Liver (tissue), 8 donors: ENCODE measurements at regions not wholly inside any gene's neighbourhood (a gene's known extent, or its start where the extent isn't known, plus 50 kb on each side); places are given as distances from the start of the nearest gene placed in this dataset.

Experiments
- DNase-seq: peaks from one replicate; pipeline ENCODE4 v3.0.0-alpha.2; 2017; ENCODE audit warnings: low spot score
- H3K27ac ChIP-seq, 2 donors: one replicate each; pipeline ENCODE4 v1.7.0; 2013; ENCODE audit warnings: inconsistent platforms in 2 of 2, low read length in 2 of 2, control low read depth in 1 of 2, low read depth in 1 of 2, mild to moderate bottlenecking in 1 of 2
- H3K27me3 ChIP-seq, 4 donors: one replicate each; pipeline versions ENCODE4 v1.6.1 to v1.7.0; 2013; ENCODE audit warnings: low read length in 3 of 4, inconsistent platforms in 1 of 4, mild to moderate bottlenecking in 1 of 4, moderate library complexity in 1 of 4; ENCODE audit not compliant: control insufficient read depth in 4 of 4, insufficient read depth in 4 of 4
- H3K36me3 ChIP-seq, 4 donors: one replicate each; pipeline versions ENCODE4 v1.6.1 to v1.7.0; 2013; ENCODE audit warnings: low read length in 3 of 4, mild to moderate bottlenecking in 3 of 4, low read depth in 1 of 4, moderate library complexity in 1 of 4; ENCODE audit not compliant: control insufficient read depth in 4 of 4, insufficient read depth in 3 of 4
- H3K4me1 ChIP-seq, 4 donors: one replicate each; pipeline versions ENCODE4 v1.6.1 to v1.7.0; 2013; ENCODE audit warnings: low read length in 3 of 4, mild to moderate bottlenecking in 3 of 4, moderate library complexity in 1 of 4; ENCODE audit not compliant: control insufficient read depth in 4 of 4, insufficient read depth in 4 of 4
- H3K4me3 ChIP-seq, 3 donors: one replicate each; pipeline versions ENCODE4 v1.6.1 to v1.7.0; 2013; ENCODE audit warnings: low read length in 3 of 3, control low read depth in 1 of 3, low read depth in 1 of 3, mild to moderate bottlenecking in 1 of 3
- H3K9ac ChIP-seq, 2 donors: one replicate each; pipeline ENCODE4 v1.7.0; 2013; ENCODE audit warnings: low read length in 2 of 2, mild to moderate bottlenecking in 2 of 2, moderate library complexity in 2 of 2, control low read depth in 1 of 2, low read depth in 1 of 2
- H3K9me3 ChIP-seq, 4 donors: one replicate each; pipeline versions ENCODE4 v1.6.1 to v1.7.0; 2013; ENCODE audit warnings: low read length in 3 of 4; ENCODE audit not compliant: control insufficient read depth in 4 of 4
- ATF3 ChIP-seq: IDR thresholded peaks from 2 replicates; pipeline ENCODE4 v1.6.1; 2016; ENCODE audit warnings: antibody characterized with exemption
- CTCF ChIP-seq: fragments of 150-350 bp; IDR thresholded peaks from 2 replicates; pipeline ENCODE4 v1.5.1; 2017; ENCODE audit warnings: improper control_type of control experiment, low read depth, low read length; ENCODE audit not compliant: missing input control
- EGR1 ChIP-seq, 2 donors: IDR thresholded peaks; 2 replicates each; pipeline ENCODE4 v1.6.1; 2016 to 2018; ENCODE audit warnings: antibody characterized with exemption in 2 of 2, low read depth in 2 of 2
- FOXA1 ChIP-seq: IDR thresholded peaks from 2 replicates; pipeline ENCODE4 v1.6.1; 2016; ENCODE audit warnings: antibody characterized with exemption
- FOXA2 ChIP-seq: IDR thresholded peaks from 2 replicates; pipeline ENCODE4 v1.6.1; 2016; ENCODE audit warnings: antibody characterized with exemption
- GABPA ChIP-seq, 2 donors: IDR thresholded peaks in 1 of 2; conservative IDR thresholded peaks in 1 of 2; 2 replicates each; pipeline ENCODE4 v1.6.1; 2016; ENCODE audit warnings: antibody characterized with exemption in 2 of 2, mild to moderate bottlenecking in 1 of 2, moderate library complexity in 1 of 2
- HNF4A ChIP-seq, 2 donors: conservative IDR thresholded peaks; 2 replicates each; pipeline ENCODE4 v1.6.1; 2016; ENCODE audit warnings: antibody characterized with exemption in 2 of 2, mild to moderate bottlenecking in 2 of 2
- JUND ChIP-seq, 2 donors: IDR thresholded peaks; 2 replicates each; pipeline ENCODE4 v1.6.1; 2016; ENCODE audit warnings: antibody characterized with exemption in 2 of 2
- MAX ChIP-seq: IDR thresholded peaks from 2 replicates; pipeline ENCODE4 v1.6.1; 2016; ENCODE audit warnings: antibody characterized with exemption
- NR2F2 ChIP-seq: IDR thresholded peaks from 2 replicates; pipeline ENCODE4 v1.6.1; 2016; ENCODE audit warnings: antibody characterized with exemption
- RAD21 ChIP-seq, 2 donors: IDR thresholded peaks; 2 replicates each; pipeline ENCODE4 v1.6.1; 2016; ENCODE audit warnings: antibody characterized with exemption in 2 of 2, mild to moderate bottlenecking in 2 of 2
- REST ChIP-seq: IDR thresholded peaks from 2 replicates; pipeline ENCODE4 v1.6.1; 2016; ENCODE audit warnings: antibody characterized with exemption, mild to moderate bottlenecking
- RXRA ChIP-seq, 2 donors: IDR thresholded peaks; 2 replicates each; pipeline ENCODE4 v1.6.1; 2017 to 2018; ENCODE audit warnings: antibody characterized with exemption in 2 of 2, mild to moderate bottlenecking in 1 of 2
- SP1 ChIP-seq: IDR thresholded peaks from 2 replicates; pipeline ENCODE4 v1.6.1; 2018; ENCODE audit warnings: antibody characterized with exemption, mild to moderate bottlenecking
- TAF1 ChIP-seq: conservative IDR thresholded peaks from 2 replicates; pipeline ENCODE4 v1.6.1; 2016; ENCODE audit warnings: antibody characterized with exemption, mild to moderate bottlenecking
- YY1 ChIP-seq: IDR thresholded peaks from 2 replicates; pipeline ENCODE4 v1.6.1; 2016; ENCODE audit warnings: antibody characterized with exemption, mild to moderate bottlenecking
- ZBTB33 ChIP-seq: IDR thresholded peaks from 2 replicates; pipeline ENCODE4 v1.6.1; 2016; ENCODE audit warnings: antibody characterized with exemption
- WGBS: extraction: QIAGEN DNeasy Blood & Tissue Kit; methylation state at CpG from one replicate; pipeline ENCODE4 v1.1.7; 2013; 5-methylcytosine and 5-hydroxymethylcytosine counted together
- donor health status: healthy.
- donor health status: healthy.
- donor health status: healthy.
- donor health status: healthy.
- donor health status: healthy.

- TF ChIP-seq REST (no peak), RAD21 (IDR thresholded peaks at IDR 0.05) (no peak), TAF1 (no peak), EGR1 (IDR thresholded peaks at IDR 0.05; ENCODE audit: low read depth in 2 of 2) (no peak), MAX (no peak)
Measured at GRCh38 chr1:55695552-55695951, 480.4 kb upstream of the USP24 start (continued).

GRCh38 chr1:55695151-55695550 lies 480.0 kb upstream of the USP24 start:
- Histone ChIP-seq H3K27me3 (peaks cover 0 to 3% (median 0%) of the 10 kb centered on the region in 4 donors), H3K9me3 (no peaks in the 10 kb centered on the region), H3K36me3 (no peaks in the 10 kb centered on the region), H3K9ac (no peak overlapping the region), H3K4me1 (no peaks in the 10 kb centered on the region), H3K4me3 (no peak overlapping the region), H3K27ac (no peak overlapping the region)
- no peak for DNase-seq
- no peak for TF ChIP-seq FOXA2
- TF ChIP-seq FOXA1 = no peak
- TF ChIP-seq GABPA (IDR thresholded peaks at IDR 0.05 in 1 of 2, conservative IDR thresholded peaks at IDR 0.05 in 1 of 2) = no peak
- TF ChIP-seq RAD21 (IDR thresholded peaks at IDR 0.05) = no peak
- TF ChIP-seq ZBTB33 = no peak
- TF ChIP-seq HNF4A (conservative IDR thresholded peaks at IDR 0.05) = no peak
- TF ChIP-seq EGR1 (IDR thresholded peaks at IDR 0.05; ENCODE audit: low read depth in 2 of 2) = no peak
- TF ChIP-seq TAF1 = no peak
- TF ChIP-seq CTCF = no peak
- TF ChIP-seq ATF3 = no peak
- no peak for TF ChIP-seq RXRA (IDR thresholded peaks at IDR 0.05)
- TF ChIP-seq REST = no peak
- no peak for TF ChIP-seq NR2F2
- no peak for TF ChIP-seq SP1
- no peak for TF ChIP-seq JUND (IDR thresholded peaks at IDR 0.05)
- TF ChIP-seq YY1 = no peak
- no peak for TF ChIP-seq MAX
- 89% methylated on average over 4 of the region's 4 CpGs for WGBS
